ENCODE measurements at regions not wholly inside any gene's neighbourhood (a gene's known extent, or its start where the extent isn't known, plus 50 kb on each side); places are given as distances from the start of the nearest gene placed in this dataset.

GRCh38 chr12:58521796-58522195 lies 398.5 kb downstream of the LRIG3 start:
- Mint-ChIP-seq H3K4me3 (no peak overlapping the region), H3K27ac (no peak overlapping the region), H3K9me3 (peaks cover 13 to 19% (median 14%) of the 10 kb centered on the region in 7 donors), H3K36me3 (no peaks in the 10 kb centered on the region), H3K27me3 (ENCODE audit: low read depth in 3 of 3) (peaks cover 0 to 2% (median 2%) of the 10 kb centered on the region in 3 donors), H3K4me1 (no peaks in the 10 kb centered on the region)
- H3K4me3 ChIP-seq (replicated peaks in 1 of 3; ENCODE audit: low read depth in 2 of 3, low read length in 3 of 3), result no peak overlapping the region
- H3K27me3 ChIP-seq (ENCODE audit: control insufficient read depth in 2 of 2, insufficient read depth in 2 of 2, low read length in 2 of 2), result no peaks in the 10 kb centered on the region
- H3K9ac ChIP-seq (ENCODE audit: insufficient read depth, low read length, poor library complexity, severe bottlenecking), result no peak overlapping the region
- H3K4me2 ChIP-seq (replicated peaks; ENCODE audit: extremely low read depth, low read length, poor library complexity, severe bottlenecking), result no peak overlapping the region
- no peaks in the 10 kb centered on the region for H3K4me1 ChIP-seq (ENCODE audit: control insufficient read depth in 1 of 2, insufficient read depth in 2 of 2, low read length in 2 of 2)
- H3K36me3 ChIP-seq (replicated peaks in 1 of 2; ENCODE audit: control insufficient read depth in 1 of 2, insufficient read depth in 2 of 2, low read length in 2 of 2), result no peaks in the 10 kb centered on the region
- peaks cover 7 to 21% of the 10 kb centered on the region in 2 donors for H3K9me3 ChIP-seq (replicated peaks in 1 of 2; ENCODE audit: control insufficient read depth in 1 of 2, insufficient read depth in 1 of 2, low read length in 2 of 2)
- H3K79me2 ChIP-seq (ENCODE audit: insufficient read depth, low read length), result no peaks in the 10 kb centered on the region
- no peak for DNase-seq
- H2AFZ ChIP-seq (ENCODE audit: insufficient read depth, low read depth, low read length, poor library complexity, severe bottlenecking), result no peak overlapping the region
- no peaks in the 10 kb centered on the region for H4K20me1 ChIP-seq (ENCODE audit: insufficient read depth, low read length)
- no peak for TF ChIP-seq CTCF (IDR thresholded peaks at IDR 0.05)
- intact Hi-C loops (cut with micrococcal nuclease), result no loop called here
- H3K27ac ChIP-seq (ENCODE audit: low read depth in 1 of 2, low read length in 2 of 2), result no peak overlapping the region
- no CpG with 5 or more reads among the region's 1 CpG for WGBS (ENCODE audit: insufficient coverage)

- Histone ChIP-seq H3K4me2 (replicated peaks; ENCODE audit: extremely low read depth, low read length, poor library complexity, severe bottlenecking) (no peak overlapping the region), H3K27me3 (ENCODE audit: control insufficient read depth in 2 of 2, insufficient read depth in 2 of 2, low read length in 2 of 2) (no peaks in the 10 kb centered on the region), H2AFZ (ENCODE audit: insufficient read depth, low read depth, low read length, poor library complexity, severe bottlenecking) (no peak overlapping the region), H3K4me3 (replicated peaks in 1 of 3; ENCODE audit: low read depth in 2 of 3, low read length in 3 of 3) (no peak overlapping the region), H3K9me3 (replicated peaks in 1 of 2; ENCODE audit: control insufficient read depth in 1 of 2, insufficient read depth in 1 of 2, low read length in 2 of 2) (peaks cover 3 to 14% of the 10 kb centered on the region in 2 donors), H3K79me2 (ENCODE audit: insufficient read depth, low read length) (no peaks in the 10 kb centered on the region), H4K20me1 (ENCODE audit: insufficient read depth, low read length) (no peaks in the 10 kb centered on the region), H3K36me3 (replicated peaks in 1 of 2; ENCODE audit: control insufficient read depth in 1 of 2, insufficient read depth in 2 of 2, low read length in 2 of 2) (no peaks in the 10 kb centered on the region), H3K27ac (ENCODE audit: low read depth in 1 of 2, low read length in 2 of 2) (no peak overlapping the region), H3K9ac (ENCODE audit: insufficient read depth, low read length, poor library complexity, severe bottlenecking) (no peak overlapping the region), H3K4me1 (ENCODE audit: control insufficient read depth in 1 of 2, insufficient read depth in 2 of 2, low read length in 2 of 2) (no peaks in the 10 kb centered on the region)
- Mint-ChIP-seq H3K9me3 (peaks cover 4 to 8% (median 6%) of the 10 kb centered on the region in 7 donors), H3K4me1 (no peaks in the 10 kb centered on the region), H3K36me3 (no peaks in the 10 kb centered on the region), H3K4me3 (no peak overlapping the region), H3K27ac (no peak overlapping the region), H3K27me3 (ENCODE audit: low read depth in 3 of 3) (peaks cover 0 to 2% (median 0%) of the 10 kb centered on the region in 3 donors)
- intact Hi-C loops (cut with micrococcal nuclease), result no loop called here
- TF ChIP-seq CTCF (IDR thresholded peaks at IDR 0.05), result no peak
- DNase-seq, result no peak
These were observed 396.9 kb downstream of the LRIG3 start for GRCh38 chr12:58523360-58523759.

Measured in CD14-positive monocyte (primary cell).